ENCODE measurements at regions not wholly inside any gene's neighbourhood (a gene's known extent, or its start where the extent isn't known, plus 50 kb on each side); places are given as distances from the start of the nearest gene placed in this dataset.

- H3K36me3 Mint-ChIP-seq (ENCODE audit: low read depth): no peaks in the 10 kb centered on the region
- no peaks in the 10 kb centered on the region for H3K4me1 Mint-ChIP-seq
- DNase-seq: no peak
- no peak overlapping the region for H3K4me3 Mint-ChIP-seq
- intact Hi-C loops (cut with micrococcal nuclease): no loop called here
- no peak for TF ChIP-seq CTCF (IDR thresholded peaks at IDR 0.05)
- H3K27ac Mint-ChIP-seq: no peak overlapping the region
- no peaks in the 10 kb centered on the region for H3K9me3 Mint-ChIP-seq
- ChIA-PET CTCF (no interaction called here), POLR2A (no interaction called here)
- no peak for ATAC-seq (ENCODE audit: low read depth)
- no peaks in the 10 kb centered on the region for H3K27me3 Mint-ChIP-seq
Observed at GRCh38 chrX:34365471-34365870, 233.4 kb upstream of the FAM47A start.

GRCh38 chrX:34350561-34351335 is 218.6 kb upstream of the FAM47A start:
- intact Hi-C loops (cut with micrococcal nuclease): no loop called here
- TF ChIP-seq CTCF (IDR thresholded peaks at IDR 0.05): no peak
- Mint-ChIP-seq H3K27ac (no peak overlapping the region), H3K4me1 (no peaks in the 10 kb centered on the region), H3K36me3 (ENCODE audit: low read depth) (no peaks in the 10 kb centered on the region), H3K4me3 (no peak overlapping the region), H3K9me3 (peaks cover 2% of the 10 kb centered on the region), H3K27me3 (no peaks in the 10 kb centered on the region)
- no peak for DNase-seq
- ATAC-seq (ENCODE audit: low read depth): no peak
- ChIA-PET POLR2A (no interaction called here), CTCF (no interaction called here)

GRCh38 chrX:34343001-34343400 is 210.9 kb upstream of the FAM47A start:
- intact Hi-C loops (cut with micrococcal nuclease): no loop called here
- Mint-ChIP-seq H3K27me3 (no peaks in the 10 kb centered on the region), H3K4me1 (no peaks in the 10 kb centered on the region), H3K9me3 (peaks cover 2% of the 10 kb centered on the region), H3K27ac (no peak overlapping the region), H3K4me3 (no peak overlapping the region), H3K36me3 (ENCODE audit: low read depth) (no peaks in the 10 kb centered on the region)
- no peak for TF ChIP-seq CTCF (IDR thresholded peaks at IDR 0.05)
- POLR2A ChIA-PET: no interaction called here
- DNase-seq (no peak), ATAC-seq (ENCODE audit: low read depth) (no peak)
- CTCF ChIA-PET: no interaction called here

GRCh38 chrX:34341814-34342213 is 209.7 kb upstream of the FAM47A start:
- Mint-ChIP-seq H3K9me3 (peaks cover 3% of the 10 kb centered on the region), H3K4me1 (no peaks in the 10 kb centered on the region), H3K27me3 (no peaks in the 10 kb centered on the region), H3K4me3 (no peak overlapping the region), H3K27ac (no peak overlapping the region), H3K36me3 (ENCODE audit: low read depth) (no peaks in the 10 kb centered on the region)
- DNase-seq (no peak), ATAC-seq (ENCODE audit: low read depth) (no peak)
- CTCF ChIA-PET: no interaction called here
- POLR2A ChIA-PET: no interaction called here
- TF ChIP-seq CTCF (IDR thresholded peaks at IDR 0.05): no peak
- intact Hi-C loops (cut with micrococcal nuclease): no loop called here

- CTCF ChIA-PET: no interaction called here
- no peak for DNase-seq
- no peak for ATAC-seq (ENCODE audit: low read depth)
Observed at GRCh38 chrX:34341258-34341657, 209.1 kb upstream of the FAM47A start.

More at GRCh38 chrX:34341258-34341657, 209.1 kb upstream of the FAM47A start:
- Mint-ChIP-seq H3K27ac (no peak overlapping the region), H3K4me1 (no peaks in the 10 kb centered on the region), H3K36me3 (ENCODE audit: low read depth) (no peaks in the 10 kb centered on the region), H3K4me3 (no peak overlapping the region), H3K9me3 (peaks cover 6% of the 10 kb centered on the region), H3K27me3 (no peaks in the 10 kb centered on the region)
- no peak for TF ChIP-seq CTCF (IDR thresholded peaks at IDR 0.05)
- POLR2A ChIA-PET: no interaction called here
- intact Hi-C loops (cut with micrococcal nuclease): no loop called here

All from activated B cell treated with CpG ODN at 0.5 μM for 24 hours (primary cell).